GM23338 (cell line): ENCODE measurements at regions not wholly inside any gene's neighbourhood (a gene's known extent, or its start where the extent isn't known, plus 50 kb on each side); places are given as distances from the start of the nearest gene placed in this dataset.
A peak's percentile ranks its signal among the peaks of the same experiment; 100 is the strongest.

ENCODE experiments used
- ATAC-seq: fragments of 200-7000 bp; cut with Tn5 transposase; 3 replicates; pipeline ENCODE4 v1.9.1; 2020
- DNase-seq: peaks from one replicate; pipeline ENCODE4 v3.0.0-alpha.2; 2015; ENCODE audit warnings: low spot score
- H2AFZ ChIP-seq: fragments of 200-600 bp; sonication (generic); 2 replicates; pipeline ENCODE4 v1.8.0; 2016; ENCODE audit warnings: antibody characterized with exemption, mild to moderate bottlenecking, moderate library complexity
- H3F3A ChIP-seq: fragments of 200-600 bp; sonication (generic); replicated peaks from 2 replicates; pipeline ENCODE4 v1.8.0; 2017; ENCODE audit warnings: antibody characterized with exemption, mixed run types, low read depth
- H3K27ac ChIP-seq: fragments of 200-600 bp; sonication (generic); 2 replicates; pipeline ENCODE4 v1.6.1; 2016; ENCODE audit warnings: low read depth
- H3K27me3 ChIP-seq: fragments of 200-600 bp; sonication (generic); 2 replicates; pipeline ENCODE4 v1.8.0; 2016; ENCODE audit warnings: mild to moderate bottlenecking, mixed run types, moderate library complexity; ENCODE audit not compliant: insufficient read depth
- H3K36me3 ChIP-seq: fragments of 200-600 bp; sonication (generic); 2 replicates; pipeline ENCODE4 v1.8.0; 2016; ENCODE audit warnings: mild to moderate bottlenecking; ENCODE audit not compliant: insufficient read depth
- H3K4me1 ChIP-seq: fragments of 200-600 bp; sonication (generic); 2 replicates; pipeline ENCODE4 v1.8.0; 2016; ENCODE audit warnings: mild to moderate bottlenecking, moderate library complexity; ENCODE audit not compliant: insufficient read depth
- H3K4me2 ChIP-seq: fragments of 200-600 bp; sonication (generic); 2 replicates; pipeline ENCODE4 v1.7.1; 2017; ENCODE audit warnings: mixed run types
- H3K4me3 ChIP-seq: fragments of 200-600 bp; sonication (generic); 2 replicates; pipeline ENCODE4 v1.6.1; 2016; ENCODE audit warnings: mixed run types
- H3K79me2 ChIP-seq: fragments of 200-600 bp; sonication (generic); replicated peaks from 2 replicates; pipeline ENCODE4 v1.8.0; 2017; ENCODE audit warnings: mild to moderate bottlenecking; ENCODE audit not compliant: insufficient read depth
- H3K9me2 ChIP-seq: fragments of 200-600 bp; sonication (generic); 2 replicates; pipeline ENCODE4 v1.8.0; 2017; ENCODE audit not compliant: insufficient read depth
- H4K20me1 ChIP-seq: fragments of 200-600 bp; sonication (generic); replicated peaks from 2 replicates; pipeline ENCODE4 v1.8.0; 2017; ENCODE audit warnings: mild to moderate bottlenecking; ENCODE audit not compliant: insufficient read depth
- H3K27ac Mint-ChIP-seq: 2 replicates; pipeline ENCODE4 v1.8.0; 2020; ENCODE audit warnings: inconsistent platforms, mild to moderate bottlenecking, moderate library complexity, mixed read lengths
- H3K27me3 Mint-ChIP-seq: 3 replicates; pipeline ENCODE4 v1.8.0; 2022; ENCODE audit warnings: low read depth, mild to moderate bottlenecking, moderate library complexity, mixed read lengths, inconsistent platforms; ENCODE audit not compliant: insufficient read depth, poor library complexity
- H3K36me3 Mint-ChIP-seq: 3 replicates; pipeline ENCODE4 v1.8.0; 2021; ENCODE audit warnings: low read depth, mild to moderate bottlenecking, inconsistent platforms, moderate library complexity, mixed read lengths
- H3K4me1 Mint-ChIP-seq: 3 replicates; pipeline ENCODE4 v1.8.0; 2020; ENCODE audit warnings: mild to moderate bottlenecking, inconsistent platforms, mixed read lengths
- H3K4me3 Mint-ChIP-seq: 3 replicates; pipeline ENCODE4 v1.8.0; 2021; ENCODE audit warnings: moderate library complexity, mild to moderate bottlenecking, inconsistent platforms, mixed read lengths
- H3K9me3 Mint-ChIP-seq: 3 replicates; pipeline ENCODE4 v1.8.0; 2020; ENCODE audit warnings: moderate library complexity, mild to moderate bottlenecking, inconsistent platforms, mixed read lengths
- CREB1 ChIP-seq: fragments of 250-450 bp; sonication (Bioruptor Pico); IDR thresholded peaks from 2 replicates; pipeline ENCODE4 v1.5.0; 2020; ENCODE audit warnings: low read depth, mild to moderate bottlenecking, moderate library complexity
- CTCF ChIP-seq, 2 experiments: fragments of 200-600 bp in 1 of 2; sonication (generic) in 1 of 2; conservative IDR thresholded peaks; 2 replicates each; pipeline versions ENCODE4 v1.5.1 to v1.6.1; 2016 to 2017; ENCODE audit warnings: antibody characterized with exemption in 2 of 2, low read depth in 2 of 2, mild to moderate bottlenecking in 2 of 2, moderate library complexity in 1 of 2
- EZH2 ChIP-seq: fragments of 200-600 bp; sonication (generic); IDR thresholded peaks from one replicate; pipeline ENCODE4 v1.8.0; 2017; ENCODE audit warnings: antibody characterized with exemption, mild to moderate bottlenecking, low read depth; ENCODE audit not compliant: unreplicated experiment
- EZH2phosphoT487 ChIP-seq: fragments of 200-600 bp; sonication (generic); IDR thresholded peaks from one replicate; pipeline ENCODE4 v1.8.1; 2018; ENCODE audit warnings: antibody characterized with exemption; ENCODE audit not compliant: unreplicated experiment
- NANOG ChIP-seq: IDR thresholded peaks from 2 replicates; pipeline ENCODE4 v1.6.1; 2016; ENCODE audit warnings: antibody characterized with exemption, borderline replicate concordance
- STAT1 ChIP-seq: IDR thresholded peaks from one replicate; pipeline ENCODE4 v1.6.1; 2016; ENCODE audit warnings: antibody characterized with exemption; ENCODE audit not compliant: unreplicated experiment
- ZNF114 ChIP-seq: fragments of 250-450 bp; sonication (Bioruptor Pico); IDR thresholded peaks from 2 replicates; pipeline ENCODE4 v1.5.0; 2020; ENCODE audit warnings: mild to moderate bottlenecking, moderate library complexity
- ZNF331 ChIP-seq: fragments of 250-450 bp; sonication (Bioruptor Pico); IDR thresholded peaks from 2 replicates; pipeline ENCODE4 v1.5.0; 2020; ENCODE audit warnings: low read depth, mild to moderate bottlenecking, moderate library complexity
- ZNF462 ChIP-seq: fragments of 250-450 bp; sonication (Bioruptor Pico); IDR thresholded peaks from 2 replicates; pipeline ENCODE4 v1.5.0; 2020; ENCODE audit warnings: mild to moderate bottlenecking, moderate library complexity
- TF ChIP-seq, protein P1 (sequence below): IDR thresholded peaks from one replicate; pipeline ENCODE4 v1.6.1; 2018; ENCODE audit warnings: antibody characterized with exemption; ENCODE audit not compliant: unreplicated experiment

GRCh38 chr22:34801221-34801620 lies 264.7 kb upstream of the ISX start:
- Histone ChIP-seq H3K4me3 (no peak overlapping the region), H3K27me3 (no peaks in the 10 kb centered on the region), H3K27ac (no peak overlapping the region), H3K9me2 (peaks cover 14% of the 10 kb centered on the region), H3K79me2 (no peaks in the 10 kb centered on the region), H3K4me2 (no peak overlapping the region), H3F3A (no peaks in the 10 kb centered on the region), H3K4me1 (no peaks in the 10 kb centered on the region), H2AFZ (no peak overlapping the region), H3K36me3 (no peaks in the 10 kb centered on the region), H4K20me1 (no peaks in the 10 kb centered on the region)
- H3K27me3 Mint-ChIP-seq: no peaks in the 10 kb centered on the region
- no peak for TF ChIP-seq CREB1 (CRISPR knock-in tag)
- ATAC-seq (no peak), DNase-seq (no peak)
- peaks cover 2% of the 10 kb centered on the region; the same call in 1 of the 3 replicates for H3K4me1 Mint-ChIP-seq
- H3K27ac Mint-ChIP-seq: no peak overlapping the region
- H3K36me3 Mint-ChIP-seq: peaks cover 6% of the 10 kb centered on the region; the same call in 2 of the 3 replicates
- no peak overlapping the region for H3K4me3 Mint-ChIP-seq
- peaks cover 48% of the 10 kb centered on the region for H3K9me3 Mint-ChIP-seq

DNA sequence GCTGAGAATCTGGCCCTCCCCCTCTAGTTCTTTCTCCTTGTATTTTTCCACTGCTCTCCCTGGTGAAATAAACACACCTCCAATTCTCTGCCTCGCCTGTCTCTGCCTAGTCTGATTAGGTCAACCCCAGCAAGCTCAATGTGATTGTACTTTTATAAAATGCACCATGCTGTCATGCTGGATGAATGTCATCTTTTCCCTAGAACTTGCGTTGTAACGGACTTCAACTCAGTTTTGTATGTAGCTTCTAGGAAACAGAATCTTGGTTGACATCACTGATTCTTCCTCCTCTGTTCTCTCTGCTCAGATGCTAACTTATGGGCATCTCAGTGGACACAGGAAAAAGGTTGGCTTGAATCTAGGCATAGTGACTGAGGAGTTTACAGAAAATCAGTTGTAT lies 261.9 kb upstream of the ISX start:
- peaks cover 14% of the 10 kb centered on the region for H3K9me2 ChIP-seq
- TF ChIP-seq ZNF462 (CRISPR knock-in tag) (no peak), EZH2 (no peak), CTCF (conservative IDR thresholded peaks at IDR 0.05; ENCODE audit: low read depth in 2 of 2) (no peak), STAT1 (no peak), ZNF331 (CRISPR knock-in tag) (no peak), NANOG (no peak), ZNF114 (CRISPR knock-in tag) (no peak), EZH2phosphoT487 (no peak), CREB1 (CRISPR knock-in tag) (no peak)
- TF ChIP-seq, protein P1, sequence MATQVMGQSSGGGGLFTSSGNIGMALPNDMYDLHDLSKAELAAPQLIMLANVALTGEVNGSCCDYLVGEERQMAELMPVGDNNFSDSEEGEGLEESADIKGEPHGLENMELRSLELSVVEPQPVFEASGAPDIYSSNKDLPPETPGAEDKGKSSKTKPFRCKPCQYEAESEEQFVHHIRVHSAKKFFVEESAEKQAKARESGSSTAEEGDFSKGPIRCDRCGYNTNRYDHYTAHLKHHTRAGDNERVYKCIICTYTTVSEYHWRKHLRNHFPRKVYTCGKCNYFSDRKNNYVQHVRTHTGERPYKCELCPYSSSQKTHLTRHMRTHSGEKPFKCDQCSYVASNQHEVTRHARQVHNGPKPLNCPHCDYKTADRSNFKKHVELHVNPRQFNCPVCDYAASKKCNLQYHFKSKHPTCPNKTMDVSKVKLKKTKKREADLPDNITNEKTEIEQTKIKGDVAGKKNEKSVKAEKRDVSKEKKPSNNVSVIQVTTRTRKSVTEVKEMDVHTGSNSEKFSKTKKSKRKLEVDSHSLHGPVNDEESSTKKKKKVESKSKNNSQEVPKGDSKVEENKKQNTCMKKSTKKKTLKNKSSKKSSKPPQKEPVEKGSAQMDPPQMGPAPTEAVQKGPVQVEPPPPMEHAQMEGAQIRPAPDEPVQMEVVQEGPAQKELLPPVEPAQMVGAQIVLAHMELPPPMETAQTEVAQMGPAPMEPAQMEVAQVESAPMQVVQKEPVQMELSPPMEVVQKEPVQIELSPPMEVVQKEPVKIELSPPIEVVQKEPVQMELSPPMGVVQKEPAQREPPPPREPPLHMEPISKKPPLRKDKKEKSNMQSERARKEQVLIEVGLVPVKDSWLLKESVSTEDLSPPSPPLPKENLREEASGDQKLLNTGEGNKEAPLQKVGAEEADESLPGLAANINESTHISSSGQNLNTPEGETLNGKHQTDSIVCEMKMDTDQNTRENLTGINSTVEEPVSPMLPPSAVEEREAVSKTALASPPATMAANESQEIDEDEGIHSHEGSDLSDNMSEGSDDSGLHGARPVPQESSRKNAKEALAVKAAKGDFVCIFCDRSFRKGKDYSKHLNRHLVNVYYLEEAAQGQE: no peak

More for the DNA sequence above, 261.9 kb upstream of the ISX start:
- H3K27me3 ChIP-seq: no peaks in the 10 kb centered on the region
- H3F3A ChIP-seq: no peaks in the 10 kb centered on the region
- no peaks in the 10 kb centered on the region for H3K36me3 ChIP-seq
- H3K4me1 ChIP-seq: no peaks in the 10 kb centered on the region
- no peak overlapping the region for H3K27ac ChIP-seq
- no peaks in the 10 kb centered on the region for H4K20me1 ChIP-seq
- ATAC-seq: no peak
- Mint-ChIP-seq H3K27ac (0 out of 2 replicates have a peak overlapping the region, but pooled peaks have one; percentile 16), H3K4me1 (peaks cover 5% of the 10 kb centered on the region; the same call in 1 of the 3 replicates), H3K9me3 (peaks cover 53% of the 10 kb centered on the region), H3K36me3 (peaks cover 10% of the 10 kb centered on the region; the same call in 2 of the 3 replicates), H3K4me3 (no peak overlapping the region), H3K27me3 (no peaks in the 10 kb centered on the region)
- no peaks in the 10 kb centered on the region for H3K79me2 ChIP-seq
- no peak overlapping the region for H3K4me3 ChIP-seq
- H2AFZ ChIP-seq: no peak overlapping the region
- no peak for DNase-seq
- H3K4me2 ChIP-seq: no peak overlapping the region
